ENCODE measurements at regions not wholly inside any gene's neighbourhood (a gene's known extent, or its start where the extent isn't known, plus 50 kb on each side); places are given as distances from the start of the nearest gene placed in this dataset.

GRCh38 chr12:67449591-67450052, 180.5 kb downstream of the CAND1 start (continued):
- TF ChIP-seq, protein P1, sequence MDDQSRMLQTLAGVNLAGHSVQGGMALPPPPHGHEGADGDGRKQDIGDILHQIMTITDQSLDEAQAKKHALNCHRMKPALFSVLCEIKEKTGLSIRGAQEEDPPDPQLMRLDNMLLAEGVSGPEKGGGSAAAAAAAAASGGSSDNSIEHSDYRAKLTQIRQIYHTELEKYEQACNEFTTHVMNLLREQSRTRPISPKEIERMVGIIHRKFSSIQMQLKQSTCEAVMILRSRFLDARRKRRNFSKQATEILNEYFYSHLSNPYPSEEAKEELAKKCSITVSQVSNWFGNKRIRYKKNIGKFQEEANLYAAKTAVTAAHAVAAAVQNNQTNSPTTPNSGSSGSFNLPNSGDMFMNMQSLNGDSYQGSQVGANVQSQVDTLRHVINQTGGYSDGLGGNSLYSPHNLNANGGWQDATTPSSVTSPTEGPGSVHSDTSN (IDR thresholded peaks at IDR 0.05; ENCODE audit: insufficient replicate concordance, low read depth, low read length): no peak
- TF ChIP-seq MTA2 (IDR thresholded peaks at IDR 0.05; ENCODE audit: low read depth) (no peak), BMI1 (IDR thresholded peaks at IDR 0.05; ENCODE audit: borderline replicate concordance) (no peak), EED (IDR thresholded peaks at IDR 0.05; ENCODE audit: low read depth) (peak; percentile 65), PAX8 (IDR thresholded peaks at IDR 0.05) (no peak), GABPA (IDR thresholded peaks at IDR 0.05; ENCODE audit: low read depth) (0 out of 2 replicates have a peak, but pooled peaks have one; percentile 34), RB1 (IDR thresholded peaks at IDR 0.05; ENCODE audit: borderline replicate concordance) (no peak), NFIC (IDR thresholded peaks at IDR 0.05; ENCODE audit: low read depth, low read length) (peak; percentile 79), CBX3 (IDR thresholded peaks at IDR 0.05; ENCODE audit: borderline replicate concordance, low read depth) (no peak), ZBED1 (IDR thresholded peaks at IDR 0.05; ENCODE audit: borderline replicate concordance) (peak; percentile 75; the same call in 1 of the 2 replicates), CREB1 (IDR thresholded peaks at IDR 0.05; ENCODE audit: low read depth) (peak; percentile 17; the same call in 1 of the 2 replicates), POU2F2 (IDR thresholded peaks at IDR 0.05; ENCODE audit: borderline replicate concordance, low read depth, low read length) (peak; percentile 93), RELA (IDR thresholded peaks at IDR 0.05; ENCODE audit: borderline replicate concordance, partially characterized antibody) (no peak), MTA3 (IDR thresholded peaks at IDR 0.05; ENCODE audit: borderline replicate concordance, low read length) (peak; percentile 94; the same call in 1 of the 2 replicates), KDM1A (IDR thresholded peaks at IDR 0.05; ENCODE audit: borderline replicate concordance) (no peak), SIN3A (IDR thresholded peaks at IDR 0.05; ENCODE audit: low read depth, low read length) (no peak), CHD1 (IDR thresholded peaks at IDR 0.05; ENCODE audit: low read depth, low read length) (no peak), ZNF384 (IDR thresholded peaks at IDR 0.05; ENCODE audit: borderline replicate concordance, low read depth, low read length) (no peak), MEF2B (IDR thresholded peaks at IDR 0.05; ENCODE audit: partially characterized antibody, poor library complexity, severe bottlenecking) (peak; percentile 35), HDAC2 (IDR thresholded peaks at IDR 0.05) (no peak), IRF5 (IDR thresholded peaks at IDR 0.05; ENCODE audit: borderline replicate concordance) (no peak), TCF3 (IDR thresholded peaks at IDR 0.05; ENCODE audit: borderline replicate concordance, insufficient read depth, low read depth, low read length) (0 out of 2 replicates have a peak, but pooled peaks have one; percentile 3), SMC3 (IDR thresholded peaks at IDR 0.05; ENCODE audit: borderline replicate concordance, low read length) (no peak)
- TF ChIP-seq, protein P2, sequence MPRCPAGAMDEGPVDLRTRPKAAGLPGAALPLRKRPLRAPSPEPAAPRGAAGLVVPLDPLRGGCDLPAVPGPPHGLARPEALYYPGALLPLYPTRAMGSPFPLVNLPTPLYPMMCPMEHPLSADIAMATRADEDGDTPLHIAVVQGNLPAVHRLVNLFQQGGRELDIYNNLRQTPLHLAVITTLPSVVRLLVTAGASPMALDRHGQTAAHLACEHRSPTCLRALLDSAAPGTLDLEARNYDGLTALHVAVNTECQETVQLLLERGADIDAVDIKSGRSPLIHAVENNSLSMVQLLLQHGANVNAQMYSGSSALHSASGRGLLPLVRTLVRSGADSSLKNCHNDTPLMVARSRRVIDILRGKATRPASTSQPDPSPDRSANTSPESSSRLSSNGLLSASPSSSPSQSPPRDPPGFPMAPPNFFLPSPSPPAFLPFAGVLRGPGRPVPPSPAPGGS (IDR thresholded peaks at IDR 0.05; ENCODE audit: borderline replicate concordance, insufficient read depth, low read depth, low read length, poor library complexity, severe bottlenecking): peak; percentile 69
- TF ChIP-seq, protein P3, sequence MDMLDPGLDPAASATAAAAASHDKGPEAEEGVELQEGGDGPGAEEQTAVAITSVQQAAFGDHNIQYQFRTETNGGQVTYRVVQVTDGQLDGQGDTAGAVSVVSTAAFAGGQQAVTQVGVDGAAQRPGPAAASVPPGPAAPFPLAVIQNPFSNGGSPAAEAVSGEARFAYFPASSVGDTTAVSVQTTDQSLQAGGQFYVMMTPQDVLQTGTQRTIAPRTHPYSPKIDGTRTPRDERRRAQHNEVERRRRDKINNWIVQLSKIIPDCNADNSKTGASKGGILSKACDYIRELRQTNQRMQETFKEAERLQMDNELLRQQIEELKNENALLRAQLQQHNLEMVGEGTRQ (IDR thresholded peaks at IDR 0.05; ENCODE audit: borderline replicate concordance, low read depth, low read length): no peak

Data from GM12878 (cell line).